ENCODE measurements at regions not wholly inside any gene's neighbourhood (a gene's known extent, or its start where the extent isn't known, plus 50 kb on each side); places are given as distances from the start of the nearest gene placed in this dataset.
A peak's percentile ranks its signal among the peaks of the same experiment; 100 is the strongest.

GRCh38 chr2:59585655-59586054 is 967.8 kb downstream of the BCL11A start:
- no peaks in the 10 kb centered on the region for H3K27me3 ChIP-seq (ENCODE audit: low read length)
- H3K9me2 ChIP-seq (replicated peaks; ENCODE audit: insufficient read depth, low read length) = no peaks in the 10 kb centered on the region
- H3K36me3 ChIP-seq (ENCODE audit: low read length) = no peaks in the 10 kb centered on the region
- TF ChIP-seq EZH2phosphoT487 (conservative IDR thresholded peaks at IDR 0.05; ENCODE audit: low read length) (no peak), CTCF (IDR thresholded peaks at IDR 0.05; ENCODE audit: insufficient read depth, low read length, poor library complexity, severe bottlenecking) (no peak)
- H2AFZ ChIP-seq (ENCODE audit: low read depth, low read length, severe bottlenecking) = no peak overlapping the region
- no peaks in the 10 kb centered on the region for H4K20me1 ChIP-seq (ENCODE audit: low read depth, low read length)
- no peaks in the 10 kb centered on the region for H3K79me2 ChIP-seq (ENCODE audit: insufficient read depth, low read length)
- no peak overlapping the region for H3K4me3 ChIP-seq (ENCODE audit: insufficient read depth, low read length, poor library complexity, severe bottlenecking)
- no peak overlapping the region for H3K9ac ChIP-seq (ENCODE audit: low read length)
- no peak overlapping the region for H3K4me2 ChIP-seq (ENCODE audit: low read depth, low read length, poor library complexity, severe bottlenecking)
- no peaks in the 10 kb centered on the region for H3K9me3 ChIP-seq (ENCODE audit: insufficient read depth, low read length)
- no peaks in the 10 kb centered on the region for H3F3A ChIP-seq (ENCODE audit: insufficient read depth)
- no peak overlapping the region for H3K27ac ChIP-seq (ENCODE audit: low read depth, low read length)

GRCh38 chr2:59584958-59585357 is 968.5 kb downstream of the BCL11A start:
- no peaks in the 10 kb centered on the region for H3K27me3 ChIP-seq (ENCODE audit: low read length)
- H3F3A ChIP-seq (ENCODE audit: insufficient read depth) = no peaks in the 10 kb centered on the region
- H3K79me2 ChIP-seq (ENCODE audit: insufficient read depth, low read length) = no peaks in the 10 kb centered on the region
- no peak overlapping the region for H2AFZ ChIP-seq (ENCODE audit: low read depth, low read length, severe bottlenecking)
- no peak for TF ChIP-seq EZH2phosphoT487 (conservative IDR thresholded peaks at IDR 0.05; ENCODE audit: low read length)
- peak; percentile 32 for TF ChIP-seq CTCF (IDR thresholded peaks at IDR 0.05; ENCODE audit: insufficient read depth, low read length, poor library complexity, severe bottlenecking)
- H4K20me1 ChIP-seq (ENCODE audit: low read depth, low read length) = no peaks in the 10 kb centered on the region
- no peaks in the 10 kb centered on the region for H3K9me3 ChIP-seq (ENCODE audit: insufficient read depth, low read length)
- no peak overlapping the region for H3K4me2 ChIP-seq (ENCODE audit: low read depth, low read length, poor library complexity, severe bottlenecking)
- H3K9ac ChIP-seq (ENCODE audit: low read length) = no peak overlapping the region
- no peaks in the 10 kb centered on the region for H3K36me3 ChIP-seq (ENCODE audit: low read length)
- H3K27ac ChIP-seq (ENCODE audit: low read depth, low read length) = no peak overlapping the region
- H3K4me3 ChIP-seq (ENCODE audit: insufficient read depth, low read length, poor library complexity, severe bottlenecking) = no peak overlapping the region
- no peaks in the 10 kb centered on the region for H3K9me2 ChIP-seq (replicated peaks; ENCODE audit: insufficient read depth, low read length)

- Histone ChIP-seq H3K79me2 (ENCODE audit: insufficient read depth, low read length) (no peaks in the 10 kb centered on the region), H3K9me2 (replicated peaks; ENCODE audit: insufficient read depth, low read length) (no peaks in the 10 kb centered on the region), H2AFZ (ENCODE audit: low read depth, low read length, severe bottlenecking) (no peak overlapping the region), H3K9me3 (ENCODE audit: insufficient read depth, low read length) (no peaks in the 10 kb centered on the region), H3K36me3 (ENCODE audit: low read length) (no peaks in the 10 kb centered on the region), H3K4me2 (ENCODE audit: low read depth, low read length, poor library complexity, severe bottlenecking) (no peak overlapping the region), H3K9ac (ENCODE audit: low read length) (no peak overlapping the region), H4K20me1 (ENCODE audit: low read depth, low read length) (no peaks in the 10 kb centered on the region), H3K4me3 (ENCODE audit: insufficient read depth, low read length, poor library complexity, severe bottlenecking) (no peak overlapping the region), H3F3A (ENCODE audit: insufficient read depth) (no peaks in the 10 kb centered on the region), H3K27me3 (ENCODE audit: low read length) (no peaks in the 10 kb centered on the region), H3K27ac (ENCODE audit: low read depth, low read length) (no peak overlapping the region)
- no peak for TF ChIP-seq CTCF (IDR thresholded peaks at IDR 0.05; ENCODE audit: insufficient read depth, low read length, poor library complexity, severe bottlenecking)
- no peak for TF ChIP-seq EZH2phosphoT487 (conservative IDR thresholded peaks at IDR 0.05; ENCODE audit: low read length)
Observed at GRCh38 chr2:59583173-59583765, 970.2 kb downstream of the BCL11A start.
